H9 (cell line): ENCODE measurements at regions not wholly inside any gene's neighbourhood (a gene's known extent, or its start where the extent isn't known, plus 50 kb on each side); places are given as distances from the start of the nearest gene placed in this dataset.

Experiments used
- DNase-seq: peaks from one replicate; pipeline ENCODE4 v3.0.0-alpha.2; 2017
- H2AFZ ChIP-seq: one replicate; pipeline ENCODE4 v1.6.1; 2013; ENCODE audit warnings: mild to moderate bottlenecking, low read length, control low read depth, moderate library complexity
- H2AK5ac ChIP-seq: 2 replicates; pipeline ENCODE4 v1.6.1; 2013; ENCODE audit warnings: low read length, control low read depth, mixed read lengths; ENCODE audit not compliant: insufficient read length
- H2BK120ac ChIP-seq: one replicate; pipeline ENCODE4 v1.6.1; 2013; ENCODE audit warnings: low read depth, mild to moderate bottlenecking, low read length, control low read depth, inconsistent platforms; ENCODE audit not compliant: poor library complexity, severe bottlenecking
- H2BK12ac ChIP-seq: 2 replicates; pipeline ENCODE4 v1.6.1; 2013; ENCODE audit warnings: low read length, control low read depth, mixed read lengths, low read depth; ENCODE audit not compliant: insufficient read length
- H2BK15ac ChIP-seq: 2 replicates; pipeline ENCODE4 v1.6.1; 2013; ENCODE audit warnings: low read depth, low read length, control low read depth
- H2BK20ac ChIP-seq: one replicate; pipeline ENCODE4 v1.6.1; 2013; ENCODE audit warnings: low read depth, mild to moderate bottlenecking, low read length, control low read depth, inconsistent platforms; ENCODE audit not compliant: poor library complexity, severe bottlenecking
- H2BK5ac ChIP-seq: 2 replicates; pipeline ENCODE4 v1.6.1; 2013; ENCODE audit warnings: low read length, control low read depth, mixed read lengths; ENCODE audit not compliant: insufficient read length
- H3K14ac ChIP-seq: 2 replicates; pipeline ENCODE4 v1.6.1; 2013; ENCODE audit warnings: low read length, control low read depth; ENCODE audit not compliant: insufficient read depth
- H3K18ac ChIP-seq: 2 replicates; pipeline ENCODE4 v1.6.1; 2013; ENCODE audit warnings: low read depth, mild to moderate bottlenecking, mixed read lengths, low read length, control low read depth; ENCODE audit not compliant: insufficient read length
- H3K23ac ChIP-seq: 2 replicates; pipeline ENCODE4 v1.6.1; 2013; ENCODE audit warnings: low read length, control low read depth, mixed read lengths, low read depth; ENCODE audit not compliant: insufficient read length
- H3K23me2 ChIP-seq: 2 replicates; pipeline ENCODE4 v1.6.1; 2013; ENCODE audit warnings: low read depth, mild to moderate bottlenecking, mixed read lengths, low read length, control low read depth; ENCODE audit not compliant: insufficient read length, poor library complexity, severe bottlenecking
- H3K27ac ChIP-seq: 2 replicates; pipeline ENCODE4 v1.5.1; 2013; ENCODE audit warnings: low read length, control low read depth, mixed read lengths, low read depth; ENCODE audit not compliant: insufficient read length
- H3K27me3 ChIP-seq: 2 replicates; pipeline ENCODE4 v1.6.1; 2013; ENCODE audit warnings: low read length, control low read depth, inconsistent platforms; ENCODE audit not compliant: insufficient read depth
- H3K4ac ChIP-seq: 2 replicates; pipeline ENCODE4 v1.6.1; 2013; ENCODE audit warnings: low read depth, mild to moderate bottlenecking, control low read depth, inconsistent platforms, low read length, moderate library complexity
- H3K4me1 ChIP-seq: 2 replicates; pipeline ENCODE4 v1.6.1; 2013; ENCODE audit warnings: low read length, control low read depth, inconsistent platforms; ENCODE audit not compliant: insufficient read depth
- H3K4me2 ChIP-seq: 2 replicates; pipeline ENCODE4 v1.6.1; 2013; ENCODE audit warnings: low read length, control low read depth, mixed read lengths; ENCODE audit not compliant: insufficient read length, insufficient read depth
- H3K56ac ChIP-seq: 2 replicates; pipeline ENCODE4 v1.6.1; 2013; ENCODE audit warnings: low read depth, mild to moderate bottlenecking, mixed read lengths, low read length, control low read depth; ENCODE audit not compliant: insufficient read length
- H3K79me1 ChIP-seq: 2 replicates; pipeline ENCODE4 v1.6.1; 2013; ENCODE audit warnings: low read depth, mild to moderate bottlenecking, moderate library complexity, low read length, control low read depth, inconsistent platforms; ENCODE audit not compliant: insufficient read depth, poor library complexity, severe bottlenecking
- H3K79me2 ChIP-seq: 2 replicates; pipeline ENCODE4 v1.6.1; 2013; ENCODE audit warnings: low read length, control low read depth, inconsistent platforms; ENCODE audit not compliant: insufficient read depth
- H3K9ac ChIP-seq: 2 replicates; pipeline ENCODE4 v1.6.1; 2013; ENCODE audit warnings: low read length, control low read depth, mixed read lengths; ENCODE audit not compliant: insufficient read length; ENCODE audit errors: extremely low read depth
- H3K9me3 ChIP-seq: one replicate; pipeline ENCODE4 v1.6.1; 2013; ENCODE audit warnings: low read depth, low read length, inconsistent platforms; ENCODE audit not compliant: control insufficient read depth
- H3T11ph ChIP-seq: one replicate; pipeline ENCODE4 v1.6.1; 2013; ENCODE audit warnings: mild to moderate bottlenecking, low read length, control low read depth, inconsistent platforms
- H4K20me1 ChIP-seq: one replicate; pipeline ENCODE4 v1.6.1; 2013; ENCODE audit not compliant: control insufficient read depth, insufficient read length, insufficient read depth
- H4K5ac ChIP-seq: 2 replicates; pipeline ENCODE4 v1.6.1; 2013; ENCODE audit warnings: low read depth, mild to moderate bottlenecking, mixed read lengths, low read length, control low read depth; ENCODE audit not compliant: insufficient read length
- H4K8ac ChIP-seq: replicated peaks from 2 replicates; pipeline ENCODE4 v1.6.1; 2013; ENCODE audit warnings: low read length, control low read depth, mixed read lengths, low read depth; ENCODE audit not compliant: insufficient read length
- H4K91ac ChIP-seq: 2 replicates; pipeline ENCODE4 v1.6.1; 2013; ENCODE audit warnings: low read depth, mild to moderate bottlenecking, moderate library complexity, mixed read lengths, low read length, control low read depth; ENCODE audit not compliant: insufficient read length
- H3K27ac Mint-ChIP-seq, 3 experiments: 2 replicates in 2 of 3; 3 replicates in 1 of 3; pipeline ENCODE4 v1.8.0; 2020 to 2021; ENCODE audit warnings: mixed read lengths in 3 of 3, mild to moderate bottlenecking in 1 of 3, moderate library complexity in 1 of 3
- H3K27me3 Mint-ChIP-seq: 2 replicates; pipeline ENCODE4 v1.8.0; 2021; ENCODE audit warnings: low read depth, mild to moderate bottlenecking, moderate library complexity, mixed read lengths
- H3K36me3 Mint-ChIP-seq, 3 experiments: 2 replicates in 2 of 3; 3 replicates in 1 of 3; pipeline ENCODE4 v1.8.0; 2020 to 2021; ENCODE audit warnings: low read depth in 3 of 3, mixed read lengths in 3 of 3; ENCODE audit not compliant: insufficient read depth in 1 of 3
- H3K4me1 Mint-ChIP-seq, 2 experiments: 2 replicates each; pipeline ENCODE4 v1.8.0; 2020; ENCODE audit warnings: mixed read lengths in 2 of 2
- H3K4me3 Mint-ChIP-seq, 2 experiments: 2 replicates in 1 of 2; 3 replicates in 1 of 2; pipeline ENCODE4 v1.8.0; 2020 to 2021; ENCODE audit warnings: mild to moderate bottlenecking in 2 of 2, mixed read lengths in 2 of 2, moderate library complexity in 1 of 2
- H3K9me3 Mint-ChIP-seq, 2 experiments: 2 replicates in 1 of 2; 3 replicates in 1 of 2; pipeline ENCODE4 v1.8.0; 2020; ENCODE audit warnings: mild to moderate bottlenecking in 2 of 2, mixed read lengths in 2 of 2, moderate library complexity in 1 of 2
- WGBS: extraction: QIAGEN DNeasy Blood & Tissue Kit; methylation state at CpG from one replicate; pipeline ENCODE4 v1.1.7; 2013; ENCODE audit warnings: missing lambda C conversion rate, low lambda C conversion rate, mixed read lengths; ENCODE audit not compliant: insufficient read length; ENCODE audit errors: extremely low coverage; 5-methylcytosine and 5-hydroxymethylcytosine counted together
- TF ChIP-seq, protein P1 (sequence below): fragments of 200-600 bp; sonication (generic); conservative IDR thresholded peaks from 3 replicates; pipeline ENCODE4 v1.8.0; 2021; ENCODE audit warnings: antibody characterized with exemption, mild to moderate bottlenecking

- Histone ChIP-seq H3K9ac (no peak overlapping the region), H3T11ph (no peak overlapping the region), H2BK120ac (no peak overlapping the region), H3K14ac (no peak overlapping the region), H4K20me1 (no peaks in the 10 kb centered on the region), H3K79me2 (no peaks in the 10 kb centered on the region), H4K5ac (no peak overlapping the region), H3K79me1 (no peaks in the 10 kb centered on the region), H2BK5ac (no peak overlapping the region), H3K4me2 (no peak overlapping the region), H4K91ac (no peak overlapping the region), H3K27ac (no peak overlapping the region), H3K23me2 (no peaks in the 10 kb centered on the region), H4K8ac (no peak overlapping the region), H3K4me1 (peaks cover 4% of the 10 kb centered on the region; the same call in 1 of the 2 replicates), H3K9me3 (no peaks in the 10 kb centered on the region), H2AFZ (peak overlapping the region; percentile 83), H3K18ac (no peak overlapping the region), H3K23ac (no peak overlapping the region), H2BK12ac (no peak overlapping the region), H2BK20ac (no peak overlapping the region), H3K56ac (no peak overlapping the region), H2BK15ac (no peak overlapping the region), H2AK5ac (no peak overlapping the region), H3K4ac (no peak overlapping the region), H3K27me3 (no peaks in the 10 kb centered on the region)
- DNase-seq = no peak
- Mint-ChIP-seq H3K27ac (peak overlapping the region; percentile 44 to 65 (median 44); a peak in 3 of 7 replicates), H3K4me1 (peaks cover 6 to 22% of the 10 kb centered on the region in 2 experiments; a peak in 3 of 4 replicates), H3K9me3 (no peaks in the 10 kb centered on the region), H3K4me3 (no peak overlapping the region), H3K27me3 (no peaks in the 10 kb centered on the region), H3K36me3 (no peaks in the 10 kb centered on the region)
- WGBS = no CpG with 5 or more reads among the region's 2 CpGs
- TF ChIP-seq, protein P1, sequence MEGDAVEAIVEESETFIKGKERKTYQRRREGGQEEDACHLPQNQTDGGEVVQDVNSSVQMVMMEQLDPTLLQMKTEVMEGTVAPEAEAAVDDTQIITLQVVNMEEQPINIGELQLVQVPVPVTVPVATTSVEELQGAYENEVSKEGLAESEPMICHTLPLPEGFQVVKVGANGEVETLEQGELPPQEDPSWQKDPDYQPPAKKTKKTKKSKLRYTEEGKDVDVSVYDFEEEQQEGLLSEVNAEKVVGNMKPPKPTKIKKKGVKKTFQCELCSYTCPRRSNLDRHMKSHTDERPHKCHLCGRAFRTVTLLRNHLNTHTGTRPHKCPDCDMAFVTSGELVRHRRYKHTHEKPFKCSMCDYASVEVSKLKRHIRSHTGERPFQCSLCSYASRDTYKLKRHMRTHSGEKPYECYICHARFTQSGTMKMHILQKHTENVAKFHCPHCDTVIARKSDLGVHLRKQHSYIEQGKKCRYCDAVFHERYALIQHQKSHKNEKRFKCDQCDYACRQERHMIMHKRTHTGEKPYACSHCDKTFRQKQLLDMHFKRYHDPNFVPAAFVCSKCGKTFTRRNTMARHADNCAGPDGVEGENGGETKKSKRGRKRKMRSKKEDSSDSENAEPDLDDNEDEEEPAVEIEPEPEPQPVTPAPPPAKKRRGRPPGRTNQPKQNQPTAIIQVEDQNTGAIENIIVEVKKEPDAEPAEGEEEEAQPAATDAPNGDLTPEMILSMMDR = no peak
These were observed 174.1 kb downstream of the SLC6A15 start for GRCh38 chr12:84738481-84738972.
